ENCODE measurements at regions not wholly inside any gene's neighbourhood (a gene's known extent, or its start where the extent isn't known, plus 50 kb on each side); places are given as distances from the start of the nearest gene placed in this dataset.

GRCh38 chr2:138910427-138910826 lies 130.2 kb upstream of the NXPH2 start:
- Histone ChIP-seq H2AFZ (ENCODE audit: low read depth, low read length, severe bottlenecking) (no peak overlapping the region), H3K36me3 (ENCODE audit: low read length) (no peaks in the 10 kb centered on the region), H3K4me2 (ENCODE audit: low read depth, low read length, poor library complexity, severe bottlenecking) (no peak overlapping the region), H3F3A (ENCODE audit: insufficient read depth) (no peaks in the 10 kb centered on the region), H3K9me2 (replicated peaks; ENCODE audit: insufficient read depth, low read length) (no peaks in the 10 kb centered on the region), H4K20me1 (ENCODE audit: low read depth, low read length) (no peaks in the 10 kb centered on the region), H3K27me3 (ENCODE audit: low read length) (no peaks in the 10 kb centered on the region), H3K9ac (ENCODE audit: low read length) (no peak overlapping the region), H3K79me2 (ENCODE audit: insufficient read depth, low read length) (no peaks in the 10 kb centered on the region), H3K27ac (ENCODE audit: low read depth, low read length) (no peak overlapping the region), H3K4me3 (ENCODE audit: insufficient read depth, low read length, poor library complexity, severe bottlenecking) (no peak overlapping the region), H3K9me3 (ENCODE audit: insufficient read depth, low read length) (no peaks in the 10 kb centered on the region)
- TF ChIP-seq EZH2phosphoT487 (conservative IDR thresholded peaks at IDR 0.05; ENCODE audit: low read length): no peak
- TF ChIP-seq, protein P1, sequence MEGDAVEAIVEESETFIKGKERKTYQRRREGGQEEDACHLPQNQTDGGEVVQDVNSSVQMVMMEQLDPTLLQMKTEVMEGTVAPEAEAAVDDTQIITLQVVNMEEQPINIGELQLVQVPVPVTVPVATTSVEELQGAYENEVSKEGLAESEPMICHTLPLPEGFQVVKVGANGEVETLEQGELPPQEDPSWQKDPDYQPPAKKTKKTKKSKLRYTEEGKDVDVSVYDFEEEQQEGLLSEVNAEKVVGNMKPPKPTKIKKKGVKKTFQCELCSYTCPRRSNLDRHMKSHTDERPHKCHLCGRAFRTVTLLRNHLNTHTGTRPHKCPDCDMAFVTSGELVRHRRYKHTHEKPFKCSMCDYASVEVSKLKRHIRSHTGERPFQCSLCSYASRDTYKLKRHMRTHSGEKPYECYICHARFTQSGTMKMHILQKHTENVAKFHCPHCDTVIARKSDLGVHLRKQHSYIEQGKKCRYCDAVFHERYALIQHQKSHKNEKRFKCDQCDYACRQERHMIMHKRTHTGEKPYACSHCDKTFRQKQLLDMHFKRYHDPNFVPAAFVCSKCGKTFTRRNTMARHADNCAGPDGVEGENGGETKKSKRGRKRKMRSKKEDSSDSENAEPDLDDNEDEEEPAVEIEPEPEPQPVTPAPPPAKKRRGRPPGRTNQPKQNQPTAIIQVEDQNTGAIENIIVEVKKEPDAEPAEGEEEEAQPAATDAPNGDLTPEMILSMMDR (IDR thresholded peaks at IDR 0.05; ENCODE audit: insufficient read depth, low read length, poor library complexity, severe bottlenecking): no peak

- no peak overlapping the region for H2AFZ ChIP-seq (ENCODE audit: low read depth, low read length, severe bottlenecking)
- no peaks in the 10 kb centered on the region for H3K27me3 ChIP-seq (ENCODE audit: low read length)
Observed at GRCh38 chr2:138906549-138906948, 126.4 kb upstream of the NXPH2 start.

DNA sequence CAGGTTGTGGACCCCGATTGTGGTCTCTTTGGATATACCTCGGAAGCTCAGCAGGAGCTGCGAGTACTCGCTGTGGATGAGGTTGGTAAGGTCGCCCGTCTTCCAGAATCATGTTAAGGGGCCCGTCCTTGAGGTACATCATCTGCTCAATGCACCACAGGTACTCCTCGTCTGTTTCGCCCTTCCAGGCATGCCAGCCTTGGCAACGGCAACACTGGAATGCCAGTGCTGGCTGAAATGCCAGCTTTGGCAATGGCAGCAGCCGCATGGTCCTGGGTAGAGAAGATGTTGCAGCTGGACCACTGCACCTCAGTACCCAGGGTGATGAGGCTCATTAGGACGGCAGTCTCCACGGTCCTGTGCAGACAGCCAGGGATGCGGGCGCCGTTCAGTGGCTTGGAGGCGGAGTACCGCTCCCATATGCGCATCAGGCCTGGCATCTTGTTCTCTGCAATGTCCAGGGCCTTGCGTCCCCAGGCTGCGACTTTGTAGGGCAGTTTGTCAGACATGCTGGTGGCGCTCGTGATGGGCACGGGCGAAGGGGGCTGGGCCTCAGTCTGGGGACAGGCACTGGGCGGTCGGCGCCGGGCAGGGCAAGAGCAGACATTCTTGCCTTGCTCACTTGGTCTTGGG lies 122.2 kb upstream of the NXPH2 start:
- TF ChIP-seq, protein P1 (IDR thresholded peaks at IDR 0.05; ENCODE audit: insufficient read depth, low read length, poor library complexity, severe bottlenecking): no peak
- no peak for TF ChIP-seq EZH2phosphoT487 (conservative IDR thresholded peaks at IDR 0.05; ENCODE audit: low read length)
- Histone ChIP-seq H3K9me2 (replicated peaks; ENCODE audit: insufficient read depth, low read length) (no peaks in the 10 kb centered on the region), H2AFZ (ENCODE audit: low read depth, low read length, severe bottlenecking) (no peak overlapping the region), H3K27me3 (ENCODE audit: low read length) (no peaks in the 10 kb centered on the region), H3K4me2 (ENCODE audit: low read depth, low read length, poor library complexity, severe bottlenecking) (no peak overlapping the region), H3K79me2 (ENCODE audit: insufficient read depth, low read length) (no peaks in the 10 kb centered on the region), H3K4me3 (ENCODE audit: insufficient read depth, low read length, poor library complexity, severe bottlenecking) (no peak overlapping the region), H3F3A (ENCODE audit: insufficient read depth) (no peaks in the 10 kb centered on the region), H4K20me1 (ENCODE audit: low read depth, low read length) (no peaks in the 10 kb centered on the region), H3K9me3 (ENCODE audit: insufficient read depth, low read length) (no peaks in the 10 kb centered on the region), H3K9ac (ENCODE audit: low read length) (no peak overlapping the region), H3K36me3 (ENCODE audit: low read length) (no peaks in the 10 kb centered on the region), H3K27ac (ENCODE audit: low read depth, low read length) (no peak overlapping the region)

More at GRCh38 chr2:138906549-138906948, 126.4 kb upstream of the NXPH2 start:
- H3K4me3 ChIP-seq (ENCODE audit: insufficient read depth, low read length, poor library complexity, severe bottlenecking): no peak overlapping the region
- H3K79me2 ChIP-seq (ENCODE audit: insufficient read depth, low read length): no peaks in the 10 kb centered on the region
- H3F3A ChIP-seq (ENCODE audit: insufficient read depth): no peaks in the 10 kb centered on the region
- H3K9me2 ChIP-seq (replicated peaks; ENCODE audit: insufficient read depth, low read length): no peaks in the 10 kb centered on the region
- TF ChIP-seq, protein P1 (IDR thresholded peaks at IDR 0.05; ENCODE audit: insufficient read depth, low read length, poor library complexity, severe bottlenecking): no peak
- no peak for TF ChIP-seq EZH2phosphoT487 (conservative IDR thresholded peaks at IDR 0.05; ENCODE audit: low read length)
- no peaks in the 10 kb centered on the region for H3K9me3 ChIP-seq (ENCODE audit: insufficient read depth, low read length)
- no peak overlapping the region for H3K4me2 ChIP-seq (ENCODE audit: low read depth, low read length, poor library complexity, severe bottlenecking)
- no peak overlapping the region for H3K27ac ChIP-seq (ENCODE audit: low read depth, low read length)
- no peaks in the 10 kb centered on the region for H3K36me3 ChIP-seq (ENCODE audit: low read length)
- H4K20me1 ChIP-seq (ENCODE audit: low read depth, low read length): no peaks in the 10 kb centered on the region
- no peak overlapping the region for H3K9ac ChIP-seq (ENCODE audit: low read length)
